HepG2 (cell line): ENCODE measurements at regions not wholly inside any gene's neighbourhood (a gene's known extent, or its start where the extent isn't known, plus 50 kb on each side); places are given as distances from the start of the nearest gene placed in this dataset.
A peak's percentile ranks its signal among the peaks of the same experiment; 100 is the strongest.

Experiments
- ARID2 ChIP-seq: sonication (generic); formaldehyde crosslinking; IDR thresholded peaks from 2 replicates; pipeline ENCODE4 v1.8.1; 2022; ENCODE audit warnings: mild to moderate bottlenecking, missing genetic modification reagents, borderline replicate concordance
- CAMTA2 ChIP-seq: sonication (generic); formaldehyde crosslinking; IDR thresholded peaks from 2 replicates; pipeline ENCODE4 v1.4.0; 2020; ENCODE audit warnings: mild to moderate bottlenecking, missing genetic modification reagents, borderline replicate concordance
- CBX5 ChIP-seq: sonication (generic); formaldehyde crosslinking; IDR thresholded peaks from 2 replicates; pipeline ENCODE4 v1.4.0; 2020; ENCODE audit warnings: missing genetic modification reagents, borderline replicate concordance
- DMAP1 ChIP-seq: IDR thresholded peaks from 2 replicates; pipeline ENCODE4 v1.6.1; 2016
- FOXA1 ChIP-seq, 2 experiments: fragments of 450-650 bp in 1 of 2; sonication (generic) in 1 of 2; formaldehyde crosslinking in 1 of 2; IDR thresholded peaks; 2 replicates each; pipeline versions ENCODE4 v1.4.0 to v1.6.1; 2016 to 2020; ENCODE audit warnings: missing genetic modification reagents in 1 of 2
- FOXA3 ChIP-seq: IDR thresholded peaks from 2 replicates; pipeline ENCODE4 v1.6.1; 2016; ENCODE audit warnings: missing genetic modification reagents, missing compliant biosample characterization
- GTF2F1 ChIP-seq: fragments of 150-350 bp; IDR thresholded peaks from 2 replicates; pipeline ENCODE4 v1.6.1; 2014; ENCODE audit warnings: low read length
- JARID2 ChIP-seq: sonication (generic); formaldehyde crosslinking; IDR thresholded peaks from 2 replicates; pipeline ENCODE4 v1.8.1; 2023; ENCODE audit warnings: missing genetic modification reagents, inconsistent platforms; ENCODE audit not compliant: insufficient replicate concordance
- PAWR ChIP-seq: sonication (generic); formaldehyde crosslinking; IDR thresholded peaks from 2 replicates; pipeline ENCODE4 v1.4.0; 2020; ENCODE audit warnings: missing genetic modification reagents, mild to moderate bottlenecking, borderline replicate concordance
- POLR2AphosphoS5 ChIP-seq: IDR thresholded peaks from 2 replicates; pipeline ENCODE4 v1.6.1; 2012; ENCODE audit warnings: low read depth, low read length
- SMAD3 ChIP-seq: sonication (generic); formaldehyde crosslinking; IDR thresholded peaks from 2 replicates; pipeline ENCODE4 v1.4.0; 2020; ENCODE audit warnings: missing genetic modification reagents
- SNAI1 ChIP-seq: sonication (generic); formaldehyde crosslinking; IDR thresholded peaks from 2 replicates; pipeline ENCODE4 v1.5.0; 2020; ENCODE audit warnings: mild to moderate bottlenecking, missing genetic modification reagents, borderline replicate concordance
- TSC22D2 ChIP-seq: sonication (generic); formaldehyde crosslinking; IDR thresholded peaks from 2 replicates; pipeline ENCODE4 v1.5.1; 2020; ENCODE audit warnings: missing genetic modification reagents, mild to moderate bottlenecking, borderline replicate concordance
- ZBTB8A ChIP-seq: sonication (generic); formaldehyde crosslinking; IDR thresholded peaks from 2 replicates; pipeline ENCODE4 v1.4.0; 2020; ENCODE audit warnings: mild to moderate bottlenecking, low read depth, missing genetic modification reagents, borderline replicate concordance
- ZNF224 ChIP-seq: sonication (generic); formaldehyde crosslinking; IDR thresholded peaks from 2 replicates; pipeline ENCODE4 v1.5.0; 2020; ENCODE audit warnings: mild to moderate bottlenecking, missing genetic modification reagents
- ZNF235 ChIP-seq: sonication (generic); formaldehyde crosslinking; IDR thresholded peaks from 2 replicates; pipeline ENCODE4 v1.8.1; 2023; ENCODE audit warnings: mild to moderate bottlenecking, missing genetic modification reagents, borderline replicate concordance
- ZNF331 ChIP-seq: sonication (generic); formaldehyde crosslinking; IDR thresholded peaks from 2 replicates; pipeline ENCODE4 v1.4.0; 2020; ENCODE audit warnings: missing genetic modification reagents
- ZNF33B ChIP-seq: sonication (generic); formaldehyde crosslinking; IDR thresholded peaks from 2 replicates; pipeline ENCODE4 v1.5.1; 2020; ENCODE audit warnings: mild to moderate bottlenecking, missing genetic modification reagents
- ZNF382 ChIP-seq: sonication (generic); formaldehyde crosslinking; IDR thresholded peaks from 2 replicates; pipeline ENCODE4 v1.5.0; 2020; ENCODE audit warnings: missing genetic modification reagents, mild to moderate bottlenecking, borderline replicate concordance
- ZNF451 ChIP-seq: sonication (generic); formaldehyde crosslinking; IDR thresholded peaks from 2 replicates; pipeline ENCODE4 v1.5.0; 2020; ENCODE audit warnings: mild to moderate bottlenecking, missing genetic modification reagents
- ZNF572 ChIP-seq: sonication (generic); formaldehyde crosslinking; IDR thresholded peaks from 2 replicates; pipeline ENCODE4 v1.5.1; 2020; ENCODE audit warnings: mild to moderate bottlenecking, missing genetic modification reagents
- ZSCAN29 ChIP-seq: sonication (generic); formaldehyde crosslinking; conservative IDR thresholded peaks from 2 replicates; pipeline ENCODE4 v1.4.0; 2020; ENCODE audit warnings: mild to moderate bottlenecking, missing genetic modification reagents
- TF ChIP-seq, protein P1 (sequence below): sonication (generic); formaldehyde crosslinking; IDR thresholded peaks from 2 replicates; pipeline ENCODE4 v1.4.0; 2020; ENCODE audit warnings: mild to moderate bottlenecking, low read depth, missing genetic modification reagents
- TF ChIP-seq, protein P2 (sequence below): sonication (generic); formaldehyde crosslinking; conservative IDR thresholded peaks from 2 replicates; pipeline ENCODE4 v1.4.0; 2020; ENCODE audit warnings: missing genetic modification reagents
- TF ChIP-seq, protein P3 (sequence below): sonication (generic); formaldehyde crosslinking; IDR thresholded peaks from 2 replicates; pipeline ENCODE4 v1.8.1; 2023; ENCODE audit warnings: mild to moderate bottlenecking, moderate library complexity, missing genetic modification reagents
- TF ChIP-seq, protein P4 (sequence below): fragments of 450-650 bp; IDR thresholded peaks from 2 replicates; pipeline ENCODE4 v1.6.1; 2016

DNA sequence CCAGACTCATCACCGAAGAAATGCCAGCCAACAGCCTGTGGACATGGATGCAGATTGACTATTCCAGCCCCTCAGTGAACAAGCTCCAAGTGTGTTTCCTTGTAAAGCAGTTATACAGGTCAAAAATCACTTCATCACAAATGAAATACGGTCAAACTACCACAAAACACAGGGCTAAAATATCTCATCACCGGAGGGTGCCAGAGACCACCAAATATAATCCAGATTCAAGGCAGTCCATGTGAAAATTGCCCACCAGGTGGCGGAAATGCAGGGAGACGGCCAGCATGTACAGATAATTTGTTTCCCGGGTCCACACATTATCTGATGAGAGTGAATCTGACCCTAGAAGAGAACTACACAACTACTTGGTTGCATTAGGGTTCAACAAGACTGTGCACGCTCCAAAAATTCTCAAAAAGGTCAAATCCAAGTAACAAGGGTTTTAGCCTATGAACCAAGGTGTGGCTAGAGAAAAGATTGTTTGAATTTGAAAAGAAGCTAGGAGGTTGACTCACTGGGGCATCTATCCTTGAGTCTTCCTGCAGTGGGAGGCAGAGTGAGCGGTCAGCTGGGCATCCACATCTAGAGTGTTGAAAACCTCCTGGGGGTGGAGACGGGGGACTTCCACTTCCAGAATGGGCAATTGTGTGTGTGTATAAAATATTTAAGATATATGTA, 71.7 kb downstream of the IGLL5 start (continued):
- TF ChIP-seq ZNF33B (CRISPR knock-in tag) (0 out of 2 replicates have a peak, but pooled peaks have one; percentile 60), TSC22D2 (CRISPR knock-in tag) (0 out of 2 replicates have a peak, but pooled peaks have one; percentile 45), FOXA3 (CRISPR knock-in tag) (0 out of 2 replicates have a peak, but pooled peaks have one; percentile 33), ZSCAN29 (CRISPR knock-in tag) (no peak), FOXA1 (IDR thresholded peaks at IDR 0.05) (no peak), FOXA1 (CRISPR knock-in tag; IDR thresholded peaks at IDR 0.05) (no peak), PAWR (CRISPR knock-in tag) (no peak), ZNF224 (CRISPR knock-in tag) (peak; percentile 55; the same call in 1 of the 2 replicates), SNAI1 (no peak), ZNF331 (CRISPR knock-in tag) (no peak), ZBTB8A (CRISPR knock-in tag) (no peak), ARID2 (no peak), CBX5 (CRISPR knock-in tag) (no peak), DMAP1 (no peak), CAMTA2 (CRISPR knock-in tag) (no peak), SMAD3 (CRISPR knock-in tag) (peak; percentile 70; the same call in 1 of the 2 replicates), GTF2F1 (no peak), JARID2 (CRISPR knock-in tag) (no peak), ZNF235 (CRISPR knock-in tag) (no peak), POLR2AphosphoS5 (no peak), ZNF451 (CRISPR knock-in tag) (no peak), ZNF572 (no peak), ZNF382 (CRISPR knock-in tag) (no peak)
- TF ChIP-seq, protein P1, sequence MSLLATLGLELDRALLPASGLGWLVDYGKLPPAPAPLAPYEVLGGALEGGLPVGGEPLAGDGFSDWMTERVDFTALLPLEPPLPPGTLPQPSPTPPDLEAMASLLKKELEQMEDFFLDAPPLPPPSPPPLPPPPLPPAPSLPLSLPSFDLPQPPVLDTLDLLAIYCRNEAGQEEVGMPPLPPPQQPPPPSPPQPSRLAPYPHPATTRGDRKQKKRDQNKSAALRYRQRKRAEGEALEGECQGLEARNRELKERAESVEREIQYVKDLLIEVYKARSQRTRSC, result no peak
- TF ChIP-seq, protein P2, sequence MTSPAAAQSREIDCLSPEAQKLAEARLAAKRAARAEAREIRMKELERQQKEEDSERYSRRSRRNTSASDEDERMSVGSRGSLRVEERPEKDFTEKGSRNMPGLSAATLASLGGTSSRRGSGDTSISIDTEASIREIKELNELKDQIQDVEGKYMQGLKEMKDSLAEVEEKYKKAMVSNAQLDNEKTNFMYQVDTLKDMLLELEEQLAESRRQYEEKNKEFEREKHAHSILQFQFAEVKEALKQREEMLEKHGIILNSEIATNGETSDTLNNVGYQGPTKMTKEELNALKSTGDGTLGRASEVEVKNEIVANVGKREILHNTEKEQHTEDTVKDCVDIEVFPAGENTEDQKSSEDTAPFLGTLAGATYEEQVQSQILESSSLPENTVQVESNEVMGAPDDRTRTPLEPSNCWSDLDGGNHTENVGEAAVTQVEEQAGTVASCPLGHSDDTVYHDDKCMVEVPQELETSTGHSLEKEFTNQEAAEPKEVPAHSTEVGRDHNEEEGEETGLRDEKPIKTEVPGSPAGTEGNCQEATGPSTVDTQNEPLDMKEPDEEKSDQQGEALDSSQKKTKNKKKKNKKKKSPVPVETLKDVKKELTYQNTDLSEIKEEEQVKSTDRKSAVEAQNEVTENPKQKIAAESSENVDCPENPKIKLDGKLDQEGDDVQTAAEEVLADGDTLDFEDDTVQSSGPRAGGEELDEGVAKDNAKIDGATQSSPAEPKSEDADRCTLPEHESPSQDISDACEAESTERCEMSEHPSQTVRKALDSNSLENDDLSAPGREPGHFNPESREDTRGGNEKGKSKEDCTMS, result no peak
- TF ChIP-seq, protein P3, sequence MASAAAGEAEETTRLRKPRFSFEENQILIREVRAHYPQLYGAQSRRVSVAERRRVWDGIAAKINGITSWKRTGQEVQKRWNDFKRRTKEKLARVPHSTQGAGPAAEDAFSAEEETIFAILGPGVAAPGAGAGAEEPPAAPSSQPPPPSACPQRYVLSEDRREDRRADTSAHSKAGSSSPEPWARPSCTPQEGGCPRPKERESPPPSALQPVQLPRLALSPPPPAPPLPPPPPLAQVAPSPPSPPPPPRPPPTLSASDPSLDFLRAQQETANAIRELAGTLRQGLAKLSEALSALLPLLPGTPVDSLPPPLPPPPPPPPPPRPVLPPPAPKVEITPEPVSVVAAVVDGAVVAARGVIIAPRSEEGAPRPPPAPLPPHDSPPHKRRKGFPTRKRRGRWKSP (CRISPR knock-in tag), result peak; percentile 43; the same call in 1 of the 2 replicates
- TF ChIP-seq, protein P4, sequence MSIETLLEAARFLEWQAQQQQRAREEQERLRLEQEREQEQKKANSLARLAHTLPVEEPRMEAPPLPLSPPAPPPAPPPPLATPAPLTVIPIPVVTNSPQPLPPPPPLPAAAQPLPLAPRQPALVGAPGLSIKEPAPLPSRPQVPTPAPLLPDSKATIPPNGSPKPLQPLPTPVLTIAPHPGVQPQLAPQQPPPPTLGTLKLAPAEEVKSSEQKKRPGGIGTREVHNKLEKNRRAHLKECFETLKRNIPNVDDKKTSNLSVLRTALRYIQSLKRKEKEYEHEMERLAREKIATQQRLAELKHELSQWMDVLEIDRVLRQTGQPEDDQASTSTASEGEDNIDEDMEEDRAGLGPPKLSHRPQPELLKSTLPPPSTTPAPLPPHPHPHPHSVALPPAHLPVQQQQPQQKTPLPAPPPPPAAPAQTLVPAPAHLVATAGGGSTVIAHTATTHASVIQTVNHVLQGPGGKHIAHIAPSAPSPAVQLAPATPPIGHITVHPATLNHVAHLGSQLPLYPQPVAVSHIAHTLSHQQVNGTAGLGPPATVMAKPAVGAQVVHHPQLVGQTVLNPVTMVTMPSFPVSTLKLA, result no peak
